ENCODE measurements at regions not wholly inside any gene's neighbourhood (a gene's known extent, or its start where the extent isn't known, plus 50 kb on each side); places are given as distances from the start of the nearest gene placed in this dataset.

DNA sequence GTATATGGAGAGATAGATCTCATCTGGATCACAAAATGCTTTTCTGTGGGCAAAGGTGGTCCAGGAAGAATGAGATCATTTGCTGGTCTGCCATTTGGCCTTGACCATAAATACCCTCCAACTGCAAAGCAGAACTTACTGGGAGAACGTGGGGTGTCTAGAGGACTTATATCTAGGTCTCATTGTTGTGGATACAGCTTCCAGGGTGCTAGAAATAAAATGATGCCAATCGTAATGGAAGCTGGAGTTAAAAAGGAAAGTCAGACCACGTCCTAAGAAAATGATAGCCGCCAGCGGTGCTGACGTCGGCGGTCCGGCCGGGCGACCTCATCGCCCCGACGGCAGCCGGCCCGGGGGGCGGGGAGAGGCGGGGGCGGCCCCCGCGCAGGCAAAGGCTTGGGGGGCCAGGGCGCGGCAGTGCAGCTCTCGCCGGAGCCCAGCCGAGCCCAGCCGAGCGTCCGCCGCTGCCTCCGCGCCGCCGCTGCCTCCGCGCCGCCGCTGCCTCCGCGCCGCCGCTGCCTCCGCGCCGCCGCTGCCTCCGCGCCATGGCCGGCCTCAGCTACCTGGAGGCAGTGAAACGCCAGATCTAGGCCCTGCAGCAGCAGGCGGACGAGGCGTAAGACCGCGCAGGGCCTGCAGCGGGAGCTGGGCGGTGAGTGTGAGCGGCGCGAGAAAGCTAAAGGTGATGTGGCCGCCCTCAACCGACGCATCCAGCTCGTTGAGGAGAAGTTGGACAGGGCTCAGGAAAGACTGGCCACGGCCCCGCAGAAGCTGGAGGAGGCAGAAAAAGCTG is 89.5 kb downstream of the EOMES start:
- Histone ChIP-seq H3K36me3 (replicated peaks in 1 of 2; ENCODE audit: insufficient read depth in 1 of 2, low read depth in 2 of 2) (no peaks in the 10 kb centered on the region), H3K27ac (peak overlapping the region in 2 of 4 donors; percentile 19 to 58), H3K27me3 (no peaks in the 10 kb centered on the region), H3K4me1 (no peaks in the 10 kb centered on the region), H3K9me3 (no peaks in the 10 kb centered on the region), H3K4me3 (no peak overlapping the region)
- peak in 1 of 3 donors; percentile 14 for TF ChIP-seq POLR2A (IDR thresholded peaks at IDR 0.05)
- TF ChIP-seq, protein P1, sequence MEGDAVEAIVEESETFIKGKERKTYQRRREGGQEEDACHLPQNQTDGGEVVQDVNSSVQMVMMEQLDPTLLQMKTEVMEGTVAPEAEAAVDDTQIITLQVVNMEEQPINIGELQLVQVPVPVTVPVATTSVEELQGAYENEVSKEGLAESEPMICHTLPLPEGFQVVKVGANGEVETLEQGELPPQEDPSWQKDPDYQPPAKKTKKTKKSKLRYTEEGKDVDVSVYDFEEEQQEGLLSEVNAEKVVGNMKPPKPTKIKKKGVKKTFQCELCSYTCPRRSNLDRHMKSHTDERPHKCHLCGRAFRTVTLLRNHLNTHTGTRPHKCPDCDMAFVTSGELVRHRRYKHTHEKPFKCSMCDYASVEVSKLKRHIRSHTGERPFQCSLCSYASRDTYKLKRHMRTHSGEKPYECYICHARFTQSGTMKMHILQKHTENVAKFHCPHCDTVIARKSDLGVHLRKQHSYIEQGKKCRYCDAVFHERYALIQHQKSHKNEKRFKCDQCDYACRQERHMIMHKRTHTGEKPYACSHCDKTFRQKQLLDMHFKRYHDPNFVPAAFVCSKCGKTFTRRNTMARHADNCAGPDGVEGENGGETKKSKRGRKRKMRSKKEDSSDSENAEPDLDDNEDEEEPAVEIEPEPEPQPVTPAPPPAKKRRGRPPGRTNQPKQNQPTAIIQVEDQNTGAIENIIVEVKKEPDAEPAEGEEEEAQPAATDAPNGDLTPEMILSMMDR (IDR thresholded peaks at IDR 0.05): no peak
- ATAC-seq (peak; percentile 66), DNase-seq (peak; percentile 23 to 47 (median 38))
- 23 to 45% methylated on average over 20 to 58 of the region's 66 CpGs for WGBS, 2 donors
- intact Hi-C loops (cut with DNase I): no loop called here

GRCh38 chr3:27630885-27631284 is 91.2 kb downstream of the EOMES start:
- ATAC-seq: no peak
- TF ChIP-seq POLR2A (IDR thresholded peaks at IDR 0.05): no peak
- TF ChIP-seq, protein P1 (IDR thresholded peaks at IDR 0.05): no peak
- intact Hi-C loops (cut with DNase I): no loop called here
- no peak overlapping the region for H3K27ac ChIP-seq
- no peak for DNase-seq
- H3K4me3 ChIP-seq: no peak overlapping the region
- no peaks in the 10 kb centered on the region for H3K9me3 ChIP-seq
- H3K27me3 ChIP-seq: no peaks in the 10 kb centered on the region
- no peaks in the 10 kb centered on the region for H3K36me3 ChIP-seq (replicated peaks in 1 of 2; ENCODE audit: insufficient read depth in 1 of 2, low read depth in 2 of 2)
- 73 to 75% methylated on average over 4 of the region's 4 CpGs for WGBS, 2 donors
- H3K4me1 ChIP-seq: no peaks in the 10 kb centered on the region

GRCh38 chr3:27629366-27629765 is 92.8 kb downstream of the EOMES start:
- Histone ChIP-seq H3K4me3 (no peak overlapping the region), H3K4me1 (no peaks in the 10 kb centered on the region), H3K27me3 (no peaks in the 10 kb centered on the region), H3K27ac (no peak overlapping the region), H3K36me3 (replicated peaks in 1 of 2; ENCODE audit: insufficient read depth in 1 of 2, low read depth in 2 of 2) (no peaks in the 10 kb centered on the region), H3K9me3 (no peaks in the 10 kb centered on the region)
- 42 to 55% methylated on average over 2 of the region's 2 CpGs for WGBS, 2 donors
- intact Hi-C loops (cut with DNase I): no loop called here
- no peak for DNase-seq
- no peak for ATAC-seq
- no peak for TF ChIP-seq POLR2A (IDR thresholded peaks at IDR 0.05)
- TF ChIP-seq, protein P1 (IDR thresholded peaks at IDR 0.05): no peak

GRCh38 chr3:27628026-27628750 is 93.9 kb downstream of the EOMES start:
- ATAC-seq: no peak
- H3K4me1 ChIP-seq: peaks cover 6% of the 10 kb centered on the region
- no peak overlapping the region for H3K27ac ChIP-seq
- no peaks in the 10 kb centered on the region for H3K9me3 ChIP-seq
- H3K27me3 ChIP-seq: no peaks in the 10 kb centered on the region
- intact Hi-C loops (cut with DNase I): no loop called here
- TF ChIP-seq, protein P1 (IDR thresholded peaks at IDR 0.05): no peak
- TF ChIP-seq POLR2A (IDR thresholded peaks at IDR 0.05): no peak
- no peak overlapping the region for H3K4me3 ChIP-seq
- WGBS, 2 donors: 65 to 66% methylated on average over 5 of the region's 5 CpGs
- H3K36me3 ChIP-seq (replicated peaks in 1 of 2; ENCODE audit: insufficient read depth in 1 of 2, low read depth in 2 of 2): no peaks in the 10 kb centered on the region
- DNase-seq: no peak

All from body of pancreas (tissue), 4 donors.